Ureter (tissue), 1 donor: ENCODE measurements at regions not wholly inside any gene's neighbourhood (a gene's known extent, or its start where the extent isn't known, plus 50 kb on each side); places are given as distances from the start of the nearest gene placed in this dataset.

Experiments used
- DNase-seq: peaks from one replicate; pipeline ENCODE4 v3.0.0-alpha.2; 2020; ENCODE audit warnings: low spot score
- donor health status: DM: yes; HTN: yes; CAD: no.

- DNase-seq: no peak
These were observed 171.5 kb upstream of the DUSP10 start for GRCh38 chr1:221913351-221913892.

GRCh38 chr1:221912230-221912629 is 170.3 kb upstream of the DUSP10 start:
- DNase-seq: no peak

GRCh38 chr1:221911714-221912113 is 169.8 kb upstream of the DUSP10 start:
- no peak for DNase-seq

GRCh38 chr1:221910222-221910621 is 168.3 kb upstream of the DUSP10 start:
- no peak for DNase-seq

- no peak for DNase-seq
These were observed 166.7 kb upstream of the DUSP10 start for GRCh38 chr1:221908573-221908972.

- DNase-seq: no peak
These were observed 165.5 kb upstream of the DUSP10 start for GRCh38 chr1:221907166-221907932.

GRCh38 chr1:221905802-221906201 is 163.9 kb upstream of the DUSP10 start:
- DNase-seq: no peak

- no peak for DNase-seq
These were observed 162.4 kb upstream of the DUSP10 start for GRCh38 chr1:221904319-221904718.

GRCh38 chr1:221903594-221903993 is 161.7 kb upstream of the DUSP10 start:
- no peak for DNase-seq

GRCh38 chr1:221902961-221903360 is 161.1 kb upstream of the DUSP10 start:
- no peak for DNase-seq

GRCh38 chr1:221900678-221901077 is 158.8 kb upstream of the DUSP10 start:
- no peak for DNase-seq

- no peak for DNase-seq
These were observed 155.4 kb upstream of the DUSP10 start for GRCh38 chr1:221897321-221897721.

- DNase-seq: no peak
These were observed 150.5 kb upstream of the DUSP10 start for GRCh38 chr1:221892301-221892830.

- DNase-seq: no peak
These were observed 149.8 kb upstream of the DUSP10 start for GRCh38 chr1:221891708-221892107.

GRCh38 chr1:221888801-221889200 is 146.9 kb upstream of the DUSP10 start:
- no peak for DNase-seq

GRCh38 chr1:221888218-221888617 is 146.3 kb upstream of the DUSP10 start:
- DNase-seq: no peak

GRCh38 chr1:221887758-221888157 is 145.9 kb upstream of the DUSP10 start:
- DNase-seq: no peak

GRCh38 chr1:221887415-221887746 is 145.5 kb upstream of the DUSP10 start:
- DNase-seq: no peak

- peak; percentile 70 for DNase-seq
These were observed 145.0 kb upstream of the DUSP10 start for GRCh38 chr1:221886743-221887414.

- no peak for DNase-seq
These were observed 144.4 kb upstream of the DUSP10 start for GRCh38 chr1:221886311-221886710.

GRCh38 chr1:221884821-221885220 is 142.9 kb upstream of the DUSP10 start:
- DNase-seq: no peak

GRCh38 chr1:221881805-221882581 is 140.1 kb upstream of the DUSP10 start:
- no peak for DNase-seq
